Lung (tissue), 11 donors: ENCODE measurements at regions not wholly inside any gene's neighbourhood (a gene's known extent, or its start where the extent isn't known, plus 50 kb on each side); places are given as distances from the start of the nearest gene placed in this dataset.

Experiments
- ATAC-seq: fragments of 200-7000 bp; cut with Tn5 transposase; one replicate; pipeline ENCODE4 v1.9.1; 2020; ENCODE audit warnings: moderate number of reproducible peaks; ENCODE audit not compliant: insufficient read depth, low FRiP score
- DNase-seq, 3 donors: peaks; one replicate each; pipeline ENCODE4 v3.0.0-alpha.2; 2013 to 2017
- H3K27ac ChIP-seq, 2 donors: one replicate each; pipeline ENCODE4 v1.5.1; 2013; ENCODE audit warnings: mild to moderate bottlenecking in 2 of 2, moderate library complexity in 2 of 2, control low read depth in 1 of 2, inconsistent platforms in 1 of 2, low read depth in 1 of 2, low read length in 1 of 2
- H3K27me3 ChIP-seq, 3 donors: one replicate each; pipeline ENCODE4 v1.5.1; 2013; ENCODE audit warnings: low read length in 2 of 3; ENCODE audit not compliant: control insufficient read depth in 3 of 3, insufficient read depth in 3 of 3
- H3K36me3 ChIP-seq, 4 donors: one replicate each; pipeline ENCODE4 v1.5.1; 2013; ENCODE audit warnings: low read length in 4 of 4, mild to moderate bottlenecking in 1 of 4, moderate library complexity in 1 of 4; ENCODE audit not compliant: control insufficient read depth in 4 of 4, insufficient read depth in 4 of 4
- H3K4me1 ChIP-seq, 5 donors: one replicate each; pipeline ENCODE4 v1.5.1; 2013; ENCODE audit warnings: low read length in 5 of 5, mild to moderate bottlenecking in 2 of 5, moderate library complexity in 1 of 5; ENCODE audit not compliant: control insufficient read depth in 5 of 5, insufficient read depth in 5 of 5
- H3K4me3 ChIP-seq: one replicate; pipeline ENCODE4 v1.5.1; 2013; ENCODE audit warnings: mild to moderate bottlenecking, control low read depth, moderate library complexity
- H3K9ac ChIP-seq, 2 donors: one replicate each; pipeline ENCODE4 v1.5.1; 2013; ENCODE audit warnings: low read length in 2 of 2, control low read depth in 1 of 2; ENCODE audit not compliant: insufficient read depth in 1 of 2
- H3K9me3 ChIP-seq, 4 donors: one replicate each; pipeline ENCODE4 v1.5.1; 2013; ENCODE audit warnings: low read length in 3 of 4, mild to moderate bottlenecking in 1 of 4, moderate library complexity in 1 of 4; ENCODE audit not compliant: control insufficient read depth in 4 of 4, insufficient read depth in 3 of 4
- WGBS, 2 donors: extraction: QIAGEN DNeasy Blood & Tissue Kit; methylation state at CpG; one replicate each; pipeline ENCODE4 v1.1.7; 2013; 5-methylcytosine and 5-hydroxymethylcytosine counted together
- TF ChIP-seq, protein P1 (sequence below): IDR thresholded peaks from 2 replicates; pipeline ENCODE4 v1.5.1; 2012; ENCODE audit warnings: mild to moderate bottlenecking; ENCODE audit errors: control extremely low read depth, extremely low read depth
- donor health status: control.
- donor health status: control.
- donor health status: Bipolar disorder and iron deficiency.
- donor health status: healthy.
- donor health status: DM: yes; HTN: yes; CAD: no.

- no peak overlapping the region for H3K9ac ChIP-seq
- H3K4me1 ChIP-seq: peaks cover 0 to 6% (median 0%) of the 10 kb centered on the region in 5 donors
- H3K27me3 ChIP-seq: no peaks in the 10 kb centered on the region
- 54 to 55% methylated on average over 2 of the region's 2 CpGs for WGBS, 2 donors
- peak overlapping the region in 1 of 2 donors; percentile 69 for H3K27ac ChIP-seq
- no peaks in the 10 kb centered on the region for H3K9me3 ChIP-seq
- no peaks in the 10 kb centered on the region for H3K36me3 ChIP-seq
- H3K4me3 ChIP-seq: no peak overlapping the region
- DNase-seq: peak in 1 of 3 donors; percentile 21
- no peak for ATAC-seq
- TF ChIP-seq, protein P1, sequence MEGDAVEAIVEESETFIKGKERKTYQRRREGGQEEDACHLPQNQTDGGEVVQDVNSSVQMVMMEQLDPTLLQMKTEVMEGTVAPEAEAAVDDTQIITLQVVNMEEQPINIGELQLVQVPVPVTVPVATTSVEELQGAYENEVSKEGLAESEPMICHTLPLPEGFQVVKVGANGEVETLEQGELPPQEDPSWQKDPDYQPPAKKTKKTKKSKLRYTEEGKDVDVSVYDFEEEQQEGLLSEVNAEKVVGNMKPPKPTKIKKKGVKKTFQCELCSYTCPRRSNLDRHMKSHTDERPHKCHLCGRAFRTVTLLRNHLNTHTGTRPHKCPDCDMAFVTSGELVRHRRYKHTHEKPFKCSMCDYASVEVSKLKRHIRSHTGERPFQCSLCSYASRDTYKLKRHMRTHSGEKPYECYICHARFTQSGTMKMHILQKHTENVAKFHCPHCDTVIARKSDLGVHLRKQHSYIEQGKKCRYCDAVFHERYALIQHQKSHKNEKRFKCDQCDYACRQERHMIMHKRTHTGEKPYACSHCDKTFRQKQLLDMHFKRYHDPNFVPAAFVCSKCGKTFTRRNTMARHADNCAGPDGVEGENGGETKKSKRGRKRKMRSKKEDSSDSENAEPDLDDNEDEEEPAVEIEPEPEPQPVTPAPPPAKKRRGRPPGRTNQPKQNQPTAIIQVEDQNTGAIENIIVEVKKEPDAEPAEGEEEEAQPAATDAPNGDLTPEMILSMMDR: no peak
Observed at GRCh38 chr6:130671119-130671518, 156.1 kb upstream of the SMLR1 start.

- Histone ChIP-seq H3K27me3 (no peaks in the 10 kb centered on the region), H3K4me3 (no peak overlapping the region), H3K9me3 (no peaks in the 10 kb centered on the region), H3K36me3 (no peaks in the 10 kb centered on the region), H3K4me1 (peaks cover 0 to 6% (median 0%) of the 10 kb centered on the region in 5 donors), H3K27ac (peak overlapping the region in 1 of 2 donors; percentile 69), H3K9ac (no peak overlapping the region)
- ATAC-seq (peak; percentile 63), DNase-seq (peak; percentile 68 to 87 (median 78))
- TF ChIP-seq, protein P1: no peak
- 78% methylated on average over 11 of the region's 11 CpGs for WGBS, 2 donors
Observed at GRCh38 chr6:130671577-130671976, 155.6 kb upstream of the SMLR1 start.

DNA sequence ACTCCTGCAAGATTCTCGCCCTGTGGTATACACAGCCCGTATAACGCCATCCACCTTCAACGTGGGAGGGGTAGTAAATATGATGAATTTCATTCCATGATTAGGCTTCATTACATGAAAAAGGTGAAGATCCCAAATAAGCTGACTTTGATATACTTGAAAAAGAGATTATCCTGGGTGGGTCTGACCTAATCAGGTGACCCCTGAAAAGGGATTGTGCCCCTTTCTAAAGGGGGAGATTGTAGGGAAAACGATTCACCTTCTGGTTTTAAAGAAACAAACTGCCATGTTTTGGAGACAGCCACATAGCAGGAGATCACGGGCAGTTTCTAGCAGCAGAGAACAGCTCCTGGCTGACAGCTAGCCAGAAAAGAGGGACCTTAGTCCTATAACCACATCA, 155.1 kb upstream of the SMLR1 start:
- ATAC-seq: no peak
- H3K4me1 ChIP-seq: peaks cover 0 to 6% (median 0%) of the 10 kb centered on the region in 5 donors
- H3K27me3 ChIP-seq: no peaks in the 10 kb centered on the region
- no peak overlapping the region for H3K27ac ChIP-seq
- no peaks in the 10 kb centered on the region for H3K9me3 ChIP-seq
- H3K9ac ChIP-seq: no peak overlapping the region
- no peaks in the 10 kb centered on the region for H3K36me3 ChIP-seq
- no peak overlapping the region for H3K4me3 ChIP-seq
- DNase-seq: no peak
- TF ChIP-seq, protein P1: no peak
- 92 to 98% methylated on average over 6 of the region's 6 CpGs for WGBS, 2 donors

- Histone ChIP-seq H3K4me3 (no peak overlapping the region), H3K27me3 (no peaks in the 10 kb centered on the region), H3K9ac (no peak overlapping the region), H3K27ac (no peak overlapping the region), H3K36me3 (no peaks in the 10 kb centered on the region), H3K9me3 (peaks cover 0 to 2% (median 0%) of the 10 kb centered on the region in 4 donors), H3K4me1 (peaks cover 0 to 6% (median 0%) of the 10 kb centered on the region in 5 donors)
- TF ChIP-seq, protein P1: no peak
- DNase-seq (no peak), ATAC-seq (no peak)
Observed at GRCh38 chr6:130674604-130675003, 152.6 kb upstream of the SMLR1 start.
